HEK293 (cell line): ENCODE measurements at regions not wholly inside any gene's neighbourhood (a gene's known extent, or its start where the extent isn't known, plus 50 kb on each side); places are given as distances from the start of the nearest gene placed in this dataset.

ENCODE experiments used
- CTCF ChIA-PET: fragments of 350-600 bp; formaldehyde crosslinking; extraction: SDS; loops from one replicate; lab custom pipeline; 2021; ENCODE audit warnings: antibody characterized with exemption; lab: Yijun Ruan, JAX
- POLR2A ChIA-PET: fragments of 300-600 bp; formaldehyde crosslinking; extraction: SDS; loops from one replicate; lab custom pipeline; 2020; ENCODE audit warnings: antibody characterized with exemption, inconsistent platforms; lab: Yijun Ruan, JAX
- H3K27ac ChIP-seq: fragments of 200-500 bp; sonication (Bioruptor generic); 2 replicates; pipeline ENCODE4 v1.5.1; 2014; ENCODE audit warnings: low read depth, low read length, control low read depth, inconsistent platforms; ENCODE audit errors: extremely low read depth
- H3K36me3 ChIP-seq, 2 experiments: fragments of 200-500 bp in 1 of 2; sonication (Bioruptor generic) in 1 of 2; 1 replicate in 1 of 2; 2 replicates in 1 of 2; pipeline ENCODE4 v1.5.1; 2014 to 2017; ENCODE audit warnings: inconsistent platforms in 2 of 2, low read length in 2 of 2; ENCODE audit not compliant: control insufficient read depth in 2 of 2, insufficient read depth in 1 of 2
- H3K4me1 ChIP-seq: fragments of 200-500 bp; sonication (Bioruptor generic); 2 replicates; pipeline ENCODE4 v1.5.1; 2014; ENCODE audit warnings: mild to moderate bottlenecking, low read length, inconsistent platforms; ENCODE audit not compliant: control insufficient read depth, insufficient read depth
- H3K4me3 ChIP-seq: 2 replicates; pipeline ENCODE4 v1.5.1; 2011; ENCODE audit warnings: low read depth, mild to moderate bottlenecking, control low read depth, low read length, moderate library complexity
- H3K9me3 ChIP-seq: fragments of 200-500 bp; sonication (Bioruptor generic); 2 replicates; pipeline ENCODE4 v1.5.1; 2014; ENCODE audit warnings: low read depth, low read length, inconsistent platforms; ENCODE audit not compliant: control insufficient read depth, insufficient read depth
- AEBP2 ChIP-seq: fragments of 450-650 bp; formaldehyde crosslinking; IDR thresholded peaks from 2 replicates; pipeline ENCODE4 v1.5.1; 2016; ENCODE audit warnings: missing biosample characterization, missing genetic modification characterization, borderline replicate concordance
- ATF2 ChIP-seq: fragments of 450-650 bp; formaldehyde crosslinking; IDR thresholded peaks from 2 replicates; pipeline ENCODE4 v1.5.1; 2016; ENCODE audit warnings: missing biosample characterization, missing genetic modification characterization, low read depth
- BCL6B ChIP-seq: fragments of 450-650 bp; formaldehyde crosslinking; IDR thresholded peaks from 2 replicates; pipeline ENCODE4 v1.5.1; 2017; ENCODE audit warnings: missing biosample characterization, missing genetic modification characterization
- SCRT1 ChIP-seq: fragments of 450-650 bp; formaldehyde crosslinking; IDR thresholded peaks from 2 replicates; pipeline ENCODE4 v1.5.1; 2016; ENCODE audit warnings: missing biosample characterization, missing genetic modification characterization, borderline replicate concordance
- ZNF114 ChIP-seq: fragments of 450-650 bp; formaldehyde crosslinking; IDR thresholded peaks from 2 replicates; pipeline ENCODE4 v1.5.0; 2017; ENCODE audit warnings: missing biosample characterization, missing genetic modification characterization
- ZNF157 ChIP-seq: fragments of 450-650 bp; formaldehyde crosslinking; IDR thresholded peaks from 2 replicates; pipeline ENCODE4 v1.5.1; 2016; ENCODE audit warnings: missing biosample characterization, missing genetic modification characterization
- ZNF184 ChIP-seq: fragments of 450-650 bp; IDR thresholded peaks from 2 replicates; pipeline ENCODE4 v1.5.1; 2018; ENCODE audit warnings: missing biosample characterization, mild to moderate bottlenecking, missing genetic modification characterization
- ZNF248 ChIP-seq: fragments of 450-650 bp; formaldehyde crosslinking; IDR thresholded peaks from 2 replicates; pipeline ENCODE4 v1.5.1; 2017; ENCODE audit warnings: missing biosample characterization, missing genetic modification characterization
- ZNF266 ChIP-seq: fragments of 450-650 bp; formaldehyde crosslinking; IDR thresholded peaks from 2 replicates; pipeline ENCODE4 v1.5.1; 2016; ENCODE audit warnings: missing biosample characterization, missing genetic modification characterization, low read depth
- ZNF341 ChIP-seq: fragments of 450-650 bp; formaldehyde crosslinking; IDR thresholded peaks from 2 replicates; pipeline ENCODE4; 2016; ENCODE audit warnings: low read depth, missing biosample characterization, missing genetic modification characterization
- ZNF558 ChIP-seq: fragments of 450-650 bp; formaldehyde crosslinking; IDR thresholded peaks from 2 replicates; pipeline ENCODE4 v1.5.1; 2016; ENCODE audit warnings: missing biosample characterization, missing genetic modification characterization
- ZNF768 ChIP-seq: fragments of 450-650 bp; formaldehyde crosslinking; IDR thresholded peaks from 2 replicates; pipeline ENCODE4 v1.5.1; 2018; ENCODE audit warnings: missing biosample characterization, mild to moderate bottlenecking, missing genetic modification characterization
- ZSCAN30 ChIP-seq: fragments of 450-650 bp; IDR thresholded peaks from 2 replicates; pipeline ENCODE4 v1.5.1; 2018; ENCODE audit warnings: missing biosample characterization, mild to moderate bottlenecking, missing genetic modification characterization, moderate library complexity
- TF ChIP-seq, protein P1 (sequence below): fragments of 450-650 bp; formaldehyde crosslinking; IDR thresholded peaks from 2 replicates; pipeline ENCODE4 v1.5.1; 2016; ENCODE audit warnings: missing biosample characterization, missing genetic modification characterization
- TF ChIP-seq, protein P2 (sequence below): fragments of 450-650 bp; formaldehyde crosslinking; IDR thresholded peaks from 2 replicates; pipeline ENCODE4 v1.5.1; 2016; ENCODE audit warnings: missing biosample characterization, missing genetic modification characterization, low read depth
- TF ChIP-seq, protein P3 (sequence below): fragments of 450-650 bp; formaldehyde crosslinking; IDR thresholded peaks from 2 replicates; pipeline ENCODE4; 2016; ENCODE audit warnings: missing biosample characterization, missing genetic modification characterization

GRCh38 chr15:53412542-53412941, 346.9 kb downstream of the WDR72 start (continued):
- TF ChIP-seq AEBP2 (tag by site-specific recombination) (no peak), SCRT1 (tag by site-specific recombination) (no peak)
- TF ChIP-seq, protein P1, sequence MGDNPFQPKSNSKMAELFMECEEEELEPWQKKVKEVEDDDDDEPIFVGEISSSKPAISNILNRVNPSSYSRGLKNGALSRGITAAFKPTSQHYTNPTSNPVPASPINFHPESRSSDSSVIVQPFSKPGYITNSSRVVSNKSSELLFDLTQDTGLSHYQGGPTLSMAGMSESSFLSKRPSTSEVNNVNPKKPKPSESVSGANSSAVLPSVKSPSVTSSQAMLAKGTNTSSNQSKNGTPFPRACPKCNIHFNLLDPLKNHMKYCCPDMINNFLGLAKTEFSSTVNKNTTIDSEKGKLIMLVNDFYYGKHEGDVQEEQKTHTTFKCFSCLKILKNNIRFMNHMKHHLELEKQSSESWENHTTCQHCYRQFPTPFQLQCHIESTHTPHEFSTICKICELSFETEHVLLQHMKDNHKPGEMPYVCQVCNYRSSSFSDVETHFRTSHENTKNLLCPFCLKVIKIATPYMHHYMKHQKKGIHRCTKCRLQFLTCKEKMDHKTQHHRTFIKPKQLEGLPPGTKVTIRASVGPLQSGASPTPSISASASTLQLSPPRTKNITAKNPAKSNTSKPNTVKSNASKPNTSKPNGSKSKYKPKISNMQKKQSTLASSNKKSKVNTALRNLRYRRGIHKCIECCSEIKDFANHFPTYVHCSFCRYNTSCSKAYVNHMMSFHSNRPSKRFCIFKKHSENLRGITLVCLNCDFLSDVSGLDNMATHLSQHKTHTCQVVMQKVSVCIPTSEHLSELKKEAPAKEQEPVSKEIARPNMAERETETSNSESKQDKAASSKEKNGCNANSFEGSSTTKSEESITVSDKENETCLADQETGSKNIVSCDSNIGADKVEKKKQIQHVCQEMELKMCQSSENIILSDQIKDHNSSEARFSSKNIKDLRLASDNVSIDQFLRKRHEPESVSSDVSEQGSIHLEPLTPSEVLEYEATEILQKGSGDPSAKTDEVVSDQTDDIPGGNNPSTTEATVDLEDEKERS (tag by site-specific recombination): no peak
- TF ChIP-seq, all 188 proteins: peak for 0

- TF ChIP-seq ZNF266 (tag by site-specific recombination): no peak
- TF ChIP-seq AEBP2 (tag by site-specific recombination): no peak
- no peaks in the 10 kb centered on the region for H3K9me3 ChIP-seq
- no peaks in the 10 kb centered on the region for H3K36me3 ChIP-seq
- H3K27ac ChIP-seq: no peak overlapping the region
- ChIA-PET CTCF (no interaction called here), POLR2A (no interaction called here)
- no peak overlapping the region for H3K4me3 ChIP-seq
- H3K4me1 ChIP-seq: no peaks in the 10 kb centered on the region
These were observed 354.5 kb downstream of the WDR72 start for GRCh38 chr15:53404930-53405493.

GRCh38 chr15:53401503-53401902, 358.0 kb downstream of the WDR72 start:
- Histone ChIP-seq H3K4me3 (no peak overlapping the region), H3K27ac (no peak overlapping the region), H3K36me3 (no peaks in the 10 kb centered on the region), H3K4me1 (no peaks in the 10 kb centered on the region), H3K9me3 (no peaks in the 10 kb centered on the region)
- ChIA-PET POLR2A (no interaction called here), CTCF (no interaction called here)
- TF ChIP-seq, protein P2, sequence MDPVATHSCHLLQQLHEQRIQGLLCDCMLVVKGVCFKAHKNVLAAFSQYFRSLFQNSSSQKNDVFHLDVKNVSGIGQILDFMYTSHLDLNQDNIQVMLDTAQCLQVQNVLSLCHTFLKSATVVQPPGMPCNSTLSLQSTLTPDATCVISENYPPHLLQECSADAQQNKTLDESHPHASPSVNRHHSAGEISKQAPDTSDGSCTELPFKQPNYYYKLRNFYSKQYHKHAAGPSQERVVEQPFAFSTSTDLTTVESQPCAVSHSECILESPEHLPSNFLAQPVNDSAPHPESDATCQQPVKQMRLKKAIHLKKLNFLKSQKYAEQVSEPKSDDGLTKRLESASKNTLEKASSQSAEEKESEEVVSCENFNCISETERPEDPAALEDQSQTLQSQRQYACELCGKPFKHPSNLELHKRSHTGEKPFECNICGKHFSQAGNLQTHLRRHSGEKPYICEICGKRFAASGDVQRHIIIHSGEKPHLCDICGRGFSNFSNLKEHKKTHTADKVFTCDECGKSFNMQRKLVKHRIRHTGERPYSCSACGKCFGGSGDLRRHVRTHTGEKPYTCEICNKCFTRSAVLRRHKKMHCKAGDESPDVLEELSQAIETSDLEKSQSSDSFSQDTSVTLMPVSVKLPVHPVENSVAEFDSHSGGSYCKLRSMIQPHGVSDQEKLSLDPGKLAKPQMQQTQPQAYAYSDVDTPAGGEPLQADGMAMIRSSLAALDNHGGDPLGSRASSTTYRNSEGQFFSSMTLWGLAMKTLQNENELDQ (tag by site-specific recombination): no peak

DNA sequence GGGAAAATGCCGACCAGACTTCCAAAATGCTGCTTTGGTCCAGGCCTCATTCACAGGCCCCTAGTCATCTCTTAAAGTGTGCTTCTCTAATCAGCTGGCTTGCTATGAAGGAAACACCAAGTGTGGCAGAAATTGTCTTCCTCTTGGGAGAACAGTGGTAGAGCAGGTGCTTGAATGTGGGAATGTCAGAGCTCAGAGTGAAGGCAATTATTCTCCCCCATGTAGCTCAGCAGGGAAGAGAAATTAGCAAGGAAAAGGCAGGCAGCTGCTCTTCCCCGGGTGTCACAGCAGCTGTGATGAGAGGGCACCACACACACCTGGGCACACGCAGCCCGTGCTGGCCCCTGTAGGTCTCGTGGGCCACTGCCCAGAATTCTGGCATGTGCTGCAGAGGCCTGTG, 358.5 kb downstream of the WDR72 start:
- POLR2A ChIA-PET: no interaction called here
- no peak for TF ChIP-seq ZNF558 (tag by site-specific recombination)
- no peak for TF ChIP-seq ZNF248 (tag by site-specific recombination)
- TF ChIP-seq ATF2: no peak
- no peak for TF ChIP-seq ZNF768 (tag by site-specific recombination)
- no peak for TF ChIP-seq ZNF114 (tag by site-specific recombination)
- TF ChIP-seq ZNF184 (tag by site-specific recombination): no peak
- TF ChIP-seq ZSCAN30 (tag by site-specific recombination): no peak
- no peak for TF ChIP-seq ZNF341 (tag by site-specific recombination)
- TF ChIP-seq ZNF157: no peak
- no peak for TF ChIP-seq BCL6B (tag by site-specific recombination)
- TF ChIP-seq, protein P3, sequence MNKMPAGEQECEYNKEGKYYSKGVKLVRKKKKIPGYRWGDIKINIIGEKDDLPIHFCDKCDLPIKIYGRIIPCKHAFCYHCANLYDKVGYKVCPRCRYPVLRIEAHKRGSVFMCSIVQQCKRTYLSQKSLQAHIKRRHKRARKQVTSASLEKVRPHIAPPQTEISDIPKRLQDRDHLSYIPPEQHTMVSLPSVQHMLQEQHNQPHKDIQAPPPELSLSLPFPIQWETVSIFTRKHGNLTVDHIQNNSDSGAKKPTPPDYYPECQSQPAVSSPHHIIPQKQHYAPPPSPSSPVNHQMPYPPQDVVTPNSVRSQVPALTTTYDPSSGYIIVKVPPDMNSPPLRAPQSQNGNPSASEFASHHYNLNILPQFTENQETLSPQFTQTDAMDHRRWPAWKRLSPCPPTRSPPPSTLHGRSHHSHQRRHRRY: no peak

More for the DNA sequence above, 358.5 kb downstream of the WDR72 start:
- no peak overlapping the region for H3K4me3 ChIP-seq
- H3K9me3 ChIP-seq: no peaks in the 10 kb centered on the region
- H3K36me3 ChIP-seq: no peaks in the 10 kb centered on the region
- no peaks in the 10 kb centered on the region for H3K4me1 ChIP-seq
- CTCF ChIA-PET: no interaction called here
- H3K27ac ChIP-seq: no peak overlapping the region
